SK-N-MC (cell line): ENCODE measurements at regions not wholly inside any gene's neighbourhood (a gene's known extent, or its start where the extent isn't known, plus 50 kb on each side); places are given as distances from the start of the nearest gene placed in this dataset.

Experiments
- EZH2 ChIP-seq: fragments of 200-600 bp; sonication (generic); IDR thresholded peaks from one replicate; pipeline ENCODE4 v1.6.1; 2017; ENCODE audit warnings: antibody characterized with exemption
- FOXP2 ChIP-seq: optimal IDR thresholded peaks from 2 replicates; pipeline ENCODE3; 2011; ENCODE audit warnings: mild to moderate bottlenecking, moderate library complexity; ENCODE audit not compliant: insufficient read depth; ENCODE audit errors: extremely low read length, control extremely low read depth
- POLR2AphosphoS5 ChIP-seq: IDR thresholded peaks from 2 replicates; pipeline ENCODE4 v1.6.1; 2012; ENCODE audit warnings: mild to moderate bottlenecking, low read depth, low read length, borderline replicate concordance

- TF ChIP-seq FOXP2 (no peak), EZH2 (no peak), POLR2AphosphoS5 (no peak)
These were observed 79.6 kb downstream of the ARL5B start for GRCh38 chr10:18738835-18739234.
